ENCODE measurements at regions not wholly inside any gene's neighbourhood (a gene's known extent, or its start where the extent isn't known, plus 50 kb on each side); places are given as distances from the start of the nearest gene placed in this dataset.

GRCh38 chr15:61780278-61780980 is 279.8 kb downstream of the VPS13C start:
- TF ChIP-seq, protein P1, sequence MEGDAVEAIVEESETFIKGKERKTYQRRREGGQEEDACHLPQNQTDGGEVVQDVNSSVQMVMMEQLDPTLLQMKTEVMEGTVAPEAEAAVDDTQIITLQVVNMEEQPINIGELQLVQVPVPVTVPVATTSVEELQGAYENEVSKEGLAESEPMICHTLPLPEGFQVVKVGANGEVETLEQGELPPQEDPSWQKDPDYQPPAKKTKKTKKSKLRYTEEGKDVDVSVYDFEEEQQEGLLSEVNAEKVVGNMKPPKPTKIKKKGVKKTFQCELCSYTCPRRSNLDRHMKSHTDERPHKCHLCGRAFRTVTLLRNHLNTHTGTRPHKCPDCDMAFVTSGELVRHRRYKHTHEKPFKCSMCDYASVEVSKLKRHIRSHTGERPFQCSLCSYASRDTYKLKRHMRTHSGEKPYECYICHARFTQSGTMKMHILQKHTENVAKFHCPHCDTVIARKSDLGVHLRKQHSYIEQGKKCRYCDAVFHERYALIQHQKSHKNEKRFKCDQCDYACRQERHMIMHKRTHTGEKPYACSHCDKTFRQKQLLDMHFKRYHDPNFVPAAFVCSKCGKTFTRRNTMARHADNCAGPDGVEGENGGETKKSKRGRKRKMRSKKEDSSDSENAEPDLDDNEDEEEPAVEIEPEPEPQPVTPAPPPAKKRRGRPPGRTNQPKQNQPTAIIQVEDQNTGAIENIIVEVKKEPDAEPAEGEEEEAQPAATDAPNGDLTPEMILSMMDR (IDR thresholded peaks at IDR 0.05) = no peak
- TF ChIP-seq POLR2A (IDR thresholded peaks at IDR 0.05) = no peak

Data from uterus (tissue), 2 donors.